Hematopoietic multipotent progenitor cell treated with erythropoietin and hydrocortisone succinate and interleukin-3 and kit ligand, for 6 days (in vitro differentiated cells): ENCODE measurements at regions not wholly inside any gene's neighbourhood (a gene's known extent, or its start where the extent isn't known, plus 50 kb on each side); places are given as distances from the start of the nearest gene placed in this dataset.
A peak's percentile ranks its signal among the peaks of the same experiment; 100 is the strongest.
"Not testable (repeated sequence)": the region's sequence is repeated elsewhere in the genome, so short reads cannot be mapped to it uniquely, and the experiment has no call there.

ENCODE experiments used
- DNase-seq: peaks from one replicate; pipeline ENCODE4 v3.0.0-alpha.2; 2015

DNA sequence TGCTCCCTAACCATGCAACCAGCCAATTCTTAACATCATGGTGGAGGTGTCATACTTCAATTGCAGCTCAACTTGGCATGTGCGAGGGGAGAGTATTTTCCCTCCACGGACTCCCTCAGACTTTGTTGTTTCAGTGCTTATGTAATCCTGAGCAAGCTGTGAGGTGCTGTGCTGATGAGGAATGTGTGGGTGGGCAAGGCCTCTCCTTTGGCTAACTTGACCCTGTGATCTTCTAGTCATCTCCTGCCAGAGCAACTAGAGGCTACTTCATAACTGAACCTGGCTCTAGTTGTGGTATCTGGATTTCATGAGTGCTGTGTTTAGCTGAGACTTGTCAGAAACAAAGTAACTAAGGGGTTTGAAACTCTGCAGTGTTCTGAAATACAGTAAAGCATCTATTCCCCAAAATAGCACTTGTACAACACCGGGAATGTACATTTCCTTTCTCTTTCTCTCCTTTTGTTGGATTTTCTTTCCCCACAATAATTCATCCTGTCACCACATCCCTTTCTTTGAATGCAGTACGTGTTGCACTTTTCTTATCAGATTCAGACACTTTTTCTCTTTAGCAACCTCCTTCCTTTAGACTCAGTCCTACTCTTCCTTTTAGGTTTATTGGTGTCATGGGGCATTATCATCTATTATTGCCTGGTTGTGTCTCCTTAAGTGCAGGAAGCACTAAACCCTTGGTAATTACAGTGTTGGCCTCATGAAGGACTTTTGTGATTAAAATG lies 415.2 kb upstream of the NR3C2 start:
- DNase-seq: no peak

DNA sequence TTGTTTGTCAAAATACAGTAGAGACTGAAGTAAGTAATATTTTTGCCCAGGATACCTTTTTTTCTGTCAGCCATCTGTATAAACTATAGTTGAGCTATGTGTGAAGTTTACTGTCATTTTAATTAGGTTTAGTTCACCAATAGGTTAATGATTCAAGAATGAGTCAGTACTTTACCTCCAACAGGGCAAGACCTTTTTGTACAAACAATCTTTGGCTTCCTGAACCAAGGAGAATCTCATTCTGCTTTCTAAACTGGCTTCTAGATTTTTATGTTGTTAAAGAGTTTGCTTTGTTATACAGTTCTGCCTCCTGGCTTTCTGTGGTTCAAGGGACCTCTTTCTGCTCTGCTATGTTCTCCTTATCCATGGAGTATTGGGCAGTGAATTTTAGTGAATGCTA lies 412.0 kb upstream of the NR3C2 start:
- no peak for DNase-seq

DNA sequence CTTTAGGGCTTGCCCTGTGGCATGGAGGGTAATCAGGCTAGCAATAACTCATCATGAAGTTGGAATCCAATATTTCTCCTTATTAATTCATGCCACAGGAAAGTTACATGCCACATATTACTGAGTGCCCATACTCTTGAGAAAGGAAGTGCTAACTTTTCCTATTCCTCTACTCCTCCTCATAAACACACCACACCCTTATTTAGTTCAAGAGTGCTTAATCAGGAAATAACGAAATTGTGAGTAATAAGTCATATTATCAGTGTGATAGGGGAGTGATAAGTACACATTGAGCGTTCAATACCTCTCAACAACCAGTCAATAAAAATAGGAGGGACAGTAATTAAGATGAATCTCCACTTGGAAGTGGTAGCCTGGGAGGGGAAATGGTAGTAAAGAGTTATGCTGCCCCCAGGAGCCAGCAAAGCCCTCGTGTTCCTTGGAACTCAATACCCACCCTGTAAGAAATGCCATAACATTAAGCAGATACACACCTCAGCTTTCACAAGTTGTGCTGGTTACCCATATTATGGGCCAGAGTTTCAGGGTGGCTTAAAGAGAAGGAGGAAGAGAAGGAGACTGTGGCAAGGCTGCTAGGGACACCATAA lies 410.0 kb upstream of the NR3C2 start:
- DNase-seq: no peak

DNA sequence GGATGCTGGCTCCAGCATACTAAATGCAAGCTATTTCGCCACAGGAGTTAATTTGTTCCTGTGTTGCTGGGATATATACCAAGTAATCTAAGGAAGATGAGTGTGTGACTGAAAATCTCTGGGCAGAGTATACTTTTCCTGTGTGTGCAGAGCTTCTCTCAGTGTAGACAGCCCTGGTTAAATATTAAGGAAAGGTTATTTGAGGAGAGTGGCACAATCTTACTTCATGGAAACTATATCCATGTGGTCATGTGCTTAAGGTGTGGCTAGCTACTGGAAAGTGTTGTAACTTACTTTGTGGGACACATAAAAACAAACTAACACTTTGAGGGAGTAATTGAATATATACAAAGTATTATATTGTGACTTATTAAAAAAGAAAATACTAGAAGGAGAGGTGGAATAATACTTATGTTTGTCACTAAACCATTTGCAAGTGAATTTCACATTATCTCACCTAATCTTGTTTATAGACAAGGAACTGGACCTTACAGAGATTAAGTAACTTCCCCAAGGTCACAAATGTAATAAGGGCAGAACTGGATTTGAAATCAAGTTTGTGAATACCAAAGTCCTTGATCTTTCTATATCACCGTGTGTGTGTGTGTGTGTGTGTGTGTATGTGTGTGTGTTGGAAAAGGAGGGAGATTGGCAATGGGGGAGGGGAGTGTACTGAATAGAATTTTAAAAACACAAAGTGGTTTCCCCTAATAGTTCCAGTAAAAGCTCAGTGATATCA lies 408.2 kb upstream of the NR3C2 start:
- no peak for DNase-seq

DNA sequence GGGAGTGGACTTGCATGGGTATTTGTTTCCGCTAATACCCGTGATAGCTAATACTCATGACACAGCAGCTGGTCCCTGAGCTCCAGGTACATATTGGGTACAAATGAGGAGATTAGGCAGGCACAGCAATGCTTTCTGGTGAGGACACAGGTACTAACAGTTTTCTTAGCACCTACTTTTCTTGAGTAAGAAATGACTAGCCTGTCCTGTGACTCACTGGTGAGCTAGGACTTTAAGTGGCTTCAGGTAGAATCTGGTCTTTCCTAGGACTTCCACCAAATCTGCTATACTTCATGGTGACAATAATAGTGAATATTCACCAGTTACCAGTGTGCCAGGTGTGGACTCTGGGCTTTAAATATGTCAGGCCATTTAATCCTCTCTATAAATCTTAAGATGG lies 407.4 kb upstream of the NR3C2 start:
- no peak for DNase-seq

DNA sequence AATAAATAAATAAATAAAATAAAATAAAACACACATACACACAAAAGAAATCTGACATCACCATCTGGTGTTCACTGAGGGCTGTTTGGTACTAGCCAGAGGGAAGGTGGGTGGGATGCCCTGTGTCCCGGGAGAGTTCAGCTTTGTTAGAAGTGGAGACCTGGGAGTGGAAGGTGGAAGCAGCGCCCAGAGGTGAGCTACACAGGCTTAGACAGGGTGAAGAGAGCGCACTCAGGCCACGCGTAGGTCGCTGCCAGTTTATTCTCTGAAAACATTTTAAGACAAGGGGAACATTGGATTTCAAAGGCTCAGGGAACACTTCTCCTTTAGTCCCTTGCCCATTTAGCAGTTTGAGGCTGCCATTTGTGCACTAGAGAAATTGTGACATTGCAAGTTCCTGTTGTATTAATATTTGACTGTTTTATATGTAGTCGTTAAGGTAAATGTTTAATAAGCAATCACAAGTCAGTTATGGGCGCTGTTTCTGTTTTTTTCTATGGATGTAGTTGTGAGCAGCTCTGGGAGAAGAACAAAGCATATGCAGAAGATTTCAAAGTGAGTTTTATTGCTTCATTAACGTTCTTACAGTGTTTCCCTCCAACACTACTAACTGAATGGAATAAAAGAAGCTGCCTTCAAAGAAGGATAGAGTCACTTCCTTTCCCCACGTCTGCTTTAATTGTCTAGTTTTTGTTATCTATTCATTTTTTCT lies 405.5 kb upstream of the NR3C2 start:
- no peak for DNase-seq

DNA sequence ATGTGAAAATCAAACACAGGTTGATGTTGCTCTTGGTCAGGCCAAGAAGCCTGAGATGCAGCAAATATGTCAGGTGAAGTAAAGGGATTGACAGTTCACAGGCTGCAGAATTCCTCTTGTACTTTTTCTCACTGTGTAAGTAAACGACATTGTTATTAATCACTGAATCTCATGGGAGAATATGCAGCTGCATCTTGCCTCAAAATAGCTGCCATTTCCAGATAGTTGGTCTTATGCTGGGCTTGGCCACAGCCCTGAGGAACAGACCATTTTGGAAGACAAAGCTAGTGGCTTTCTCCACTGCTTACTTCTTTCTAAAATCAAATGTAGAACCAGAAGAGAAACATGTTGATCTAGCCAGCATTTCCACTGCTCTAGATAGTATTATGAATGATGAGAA lies 403.4 kb upstream of the NR3C2 start:
- DNase-seq: no peak

DNA sequence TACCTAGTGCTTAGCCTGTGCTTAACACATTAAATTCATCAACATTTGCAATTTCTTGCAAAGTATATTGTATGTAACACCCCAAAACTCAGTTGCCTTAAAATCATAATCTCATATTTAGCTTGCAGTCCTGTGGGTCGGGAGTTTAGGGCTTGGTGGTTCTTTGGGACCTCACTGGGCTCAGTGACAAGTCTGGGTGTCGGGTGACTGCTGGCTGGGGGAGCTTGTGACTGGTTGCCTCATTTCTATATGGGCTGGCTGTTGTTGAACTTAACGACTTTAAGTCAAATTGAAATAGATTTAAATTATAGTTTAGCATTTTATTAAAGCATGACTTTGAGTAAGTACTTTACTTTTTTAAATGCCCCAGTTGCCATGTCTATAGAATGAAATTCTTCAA lies 401.4 kb upstream of the NR3C2 start:
- DNase-seq: no peak

DNA sequence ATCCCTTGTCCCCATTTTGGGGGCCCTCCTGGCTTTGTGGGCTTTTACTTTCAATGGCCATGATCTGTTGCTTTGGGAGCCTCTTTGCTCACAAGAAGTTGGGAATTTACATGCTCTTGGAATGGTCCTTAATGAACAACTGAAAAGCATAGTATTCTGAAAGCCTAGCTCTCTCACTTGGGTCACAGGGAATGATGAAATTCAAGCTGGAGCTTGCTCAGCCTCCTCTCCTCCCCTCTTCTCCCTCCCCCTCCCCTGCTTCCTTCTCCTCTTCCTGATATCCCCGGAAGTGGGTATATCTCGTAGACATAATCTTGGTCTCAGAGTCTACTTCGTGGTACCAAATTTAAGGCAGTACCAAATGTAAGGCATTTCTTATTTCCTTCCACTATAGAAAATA lies 400.6 kb upstream of the NR3C2 start:
- DNase-seq: no peak

DNA sequence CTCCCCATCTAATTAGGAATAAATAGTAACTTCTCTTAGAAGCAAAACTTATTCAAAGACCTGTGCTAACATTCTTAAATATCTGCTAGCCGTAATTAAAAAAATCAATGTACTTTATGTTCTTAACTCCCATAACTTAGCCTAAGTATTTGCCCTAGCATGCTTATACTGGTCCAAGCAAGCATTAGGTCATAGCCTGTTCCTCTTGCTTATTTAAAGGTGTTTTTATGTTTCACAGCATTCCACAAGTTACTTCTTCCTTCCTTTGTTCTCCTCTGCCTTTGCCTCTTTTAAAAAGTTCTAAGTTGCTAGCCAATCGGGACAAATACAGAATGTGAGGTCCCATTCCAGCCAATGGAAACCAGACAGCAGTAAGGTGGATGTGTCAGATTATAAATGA lies 395.4 kb upstream of the NR3C2 start:
- not testable (repeated sequence) for DNase-seq

DNA sequence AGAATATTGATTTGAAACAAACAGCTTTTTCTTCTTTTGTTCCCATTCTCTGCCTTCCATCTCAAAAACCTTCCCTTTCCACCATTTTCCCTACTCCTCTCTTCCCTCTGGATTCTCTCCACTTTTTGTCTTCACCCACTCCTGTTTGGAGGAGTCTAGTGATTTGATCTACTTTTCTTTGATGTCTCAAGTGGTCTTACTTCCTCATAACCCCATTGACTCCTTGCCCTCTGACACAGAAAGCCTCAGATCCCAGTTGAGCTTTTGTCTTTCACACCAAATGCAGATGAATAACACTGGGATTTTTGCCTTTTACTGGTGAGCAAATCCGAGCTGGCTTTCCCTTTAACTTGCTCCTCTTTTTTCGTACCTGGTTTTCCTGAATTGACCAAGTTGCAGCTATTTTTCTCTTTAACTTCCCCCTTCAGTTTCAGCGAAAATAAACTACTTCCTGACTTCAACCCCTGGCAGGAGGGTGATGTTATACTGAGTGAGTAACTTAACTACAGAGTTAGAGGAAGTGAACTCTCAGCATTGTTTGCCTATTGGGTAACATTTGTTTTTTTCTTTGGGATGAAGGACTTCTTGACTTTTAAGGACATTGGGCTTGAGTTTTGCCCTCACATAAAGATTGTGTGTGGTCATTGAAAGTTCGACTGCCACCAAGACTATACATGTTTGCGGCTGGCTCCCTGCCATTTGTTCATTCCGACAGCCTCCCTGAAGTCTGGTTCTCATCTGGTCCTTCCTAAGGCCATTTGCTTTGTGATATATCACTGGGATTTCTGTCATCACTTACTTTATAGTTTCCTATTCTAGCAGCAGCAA lies 392.8 kb upstream of the NR3C2 start:
- peak; percentile 9 for DNase-seq

DNA sequence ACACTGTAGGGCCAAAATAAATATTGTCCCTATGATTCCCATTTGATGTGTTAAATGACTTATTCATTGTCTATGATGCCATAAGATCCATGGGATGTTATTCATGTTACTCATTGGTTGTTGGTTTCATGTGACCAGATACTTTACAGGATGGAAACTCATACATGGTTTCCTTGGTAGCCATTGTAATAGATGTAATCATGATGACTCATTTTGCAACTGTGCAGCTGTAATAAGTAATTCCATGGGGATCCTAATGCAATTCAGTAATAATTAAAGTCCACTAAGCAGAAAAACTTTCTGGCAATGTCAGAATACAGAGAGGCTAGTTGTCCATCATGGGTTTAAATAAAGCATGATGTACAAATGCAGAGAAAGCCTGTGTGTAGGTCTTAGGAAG lies 389.7 kb upstream of the NR3C2 start:
- no peak for DNase-seq

DNA sequence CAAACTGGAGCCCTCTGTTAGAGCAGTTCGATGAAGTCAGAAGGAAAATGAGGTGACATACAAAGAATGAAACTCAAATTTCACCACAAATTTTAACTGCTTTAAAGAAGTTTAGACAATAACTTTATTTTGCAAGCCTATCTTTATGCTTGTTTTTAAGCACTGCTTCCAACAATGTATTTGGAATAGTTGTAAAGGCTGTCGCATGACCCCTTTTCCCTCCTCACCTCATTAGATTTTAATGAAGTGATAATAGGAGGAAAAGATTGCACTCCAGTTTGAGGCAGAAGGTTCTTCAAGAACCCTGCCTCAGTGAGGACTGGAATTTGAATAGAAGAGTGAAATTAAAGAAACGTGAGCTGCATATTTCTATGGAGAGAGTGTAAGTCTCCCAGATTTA lies 386.1 kb upstream of the NR3C2 start:
- DNase-seq: no peak

DNA sequence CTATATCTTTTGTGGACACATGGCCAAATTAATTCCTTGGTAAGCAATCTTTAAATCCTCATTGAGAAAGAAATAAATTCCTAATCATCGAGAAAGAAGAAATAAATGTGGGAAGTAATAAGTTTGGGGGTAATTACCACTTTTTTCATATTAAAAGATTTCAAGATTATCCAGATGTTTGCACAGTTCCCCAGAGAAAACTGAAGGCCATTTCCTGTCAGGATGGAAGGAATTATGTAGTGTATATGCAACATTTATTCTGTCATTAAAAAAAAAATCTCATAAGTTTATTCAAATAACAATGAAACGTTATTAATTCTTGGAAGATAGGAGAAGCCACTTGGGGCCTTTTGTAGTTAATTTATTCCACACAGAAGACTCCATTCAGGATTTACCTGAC lies 385.6 kb upstream of the NR3C2 start:
- no peak for DNase-seq

DNA sequence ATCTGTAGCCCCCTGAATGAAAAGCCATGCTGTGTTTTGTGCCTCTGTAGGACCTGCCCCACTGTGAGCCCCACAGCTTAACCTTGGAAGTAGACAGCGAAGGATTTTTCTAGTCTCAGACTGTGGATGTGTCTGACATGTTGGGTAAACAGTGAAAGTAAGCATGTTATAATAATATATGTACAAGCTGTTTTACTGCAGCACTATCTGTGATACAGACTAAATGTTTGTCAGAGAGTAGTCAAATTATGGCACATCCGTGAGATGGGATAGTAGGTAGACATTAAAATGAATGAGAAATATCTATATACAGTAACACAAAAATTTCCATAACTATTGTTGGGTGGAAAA lies 381.2 kb upstream of the NR3C2 start:
- DNase-seq: no peak

DNA sequence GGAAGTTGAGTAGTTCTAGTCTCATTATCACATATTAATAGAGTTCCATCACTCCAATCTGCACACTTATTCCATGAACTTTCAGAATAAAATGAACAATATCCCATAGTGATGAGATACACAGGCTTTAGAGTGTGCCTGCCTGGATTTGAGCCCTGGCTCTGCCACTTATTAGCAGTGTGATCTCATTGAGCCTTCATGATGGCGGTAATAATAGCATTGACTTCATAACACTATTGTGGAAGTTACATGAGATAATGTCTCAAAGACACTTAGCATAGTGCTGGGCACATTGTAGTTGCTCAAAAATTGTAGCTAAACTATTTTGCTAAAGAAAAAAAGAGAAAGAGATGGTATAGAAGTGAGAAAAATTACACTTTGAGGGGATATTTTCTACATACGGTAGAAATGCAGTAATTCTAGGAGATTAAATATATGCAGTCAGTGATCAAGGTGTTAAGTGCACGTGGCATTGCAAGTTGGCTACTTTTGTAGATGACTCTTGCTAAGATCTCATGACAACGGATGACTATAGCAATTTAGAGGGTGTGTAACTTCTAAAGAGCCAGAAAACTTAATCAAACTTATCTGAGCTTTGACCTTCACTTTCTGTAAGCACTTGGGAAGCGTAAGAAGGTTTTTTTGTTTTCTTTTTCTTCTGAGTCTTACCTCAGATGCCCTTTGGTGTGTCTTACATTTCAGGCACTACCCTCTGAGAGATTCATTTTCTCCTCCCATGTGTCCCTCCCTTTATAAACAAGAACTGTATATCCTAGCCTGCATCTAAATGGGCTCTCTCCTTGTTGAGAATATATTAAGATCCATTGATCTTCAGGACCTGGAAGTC lies 380.6 kb upstream of the NR3C2 start:
- no peak for DNase-seq

DNA sequence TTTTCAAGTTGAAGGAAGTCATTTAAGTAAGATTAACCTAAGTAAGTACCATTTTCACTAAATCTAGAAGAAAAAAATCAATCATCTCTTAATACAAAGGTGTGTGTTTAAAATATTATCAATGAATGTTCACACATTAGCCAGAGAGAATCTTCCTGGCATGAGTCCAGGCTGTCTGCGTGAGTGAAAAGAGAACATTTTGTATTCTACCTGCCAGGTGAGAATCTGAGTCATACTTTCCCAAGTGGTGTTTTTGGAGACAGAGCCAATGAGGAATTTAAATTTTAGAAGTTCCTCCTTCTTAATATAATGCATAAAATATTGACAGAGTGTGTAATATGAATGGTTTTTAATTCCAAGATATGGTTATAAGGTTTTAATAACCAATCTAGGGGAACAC lies 371.8 kb upstream of the NR3C2 start:
- no peak for DNase-seq

DNA sequence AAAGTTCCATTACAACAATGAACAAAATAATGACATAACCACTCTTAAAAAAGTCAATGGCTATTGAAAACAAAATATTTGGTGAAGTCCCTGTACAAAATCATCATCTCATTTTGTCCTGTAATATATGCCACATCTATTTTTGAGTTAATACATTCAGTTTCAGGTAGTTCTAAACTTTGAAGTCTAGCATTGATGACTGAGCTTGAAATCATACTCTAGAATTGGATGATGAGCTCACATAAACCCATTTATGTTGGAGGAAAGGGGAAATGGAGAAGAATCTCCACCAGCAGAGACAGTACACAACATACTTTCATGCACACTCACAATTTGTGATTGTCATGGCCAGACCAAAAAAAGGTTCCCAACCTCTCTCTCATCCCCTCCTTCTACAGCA lies 371.1 kb upstream of the NR3C2 start:
- DNase-seq: no peak

DNA sequence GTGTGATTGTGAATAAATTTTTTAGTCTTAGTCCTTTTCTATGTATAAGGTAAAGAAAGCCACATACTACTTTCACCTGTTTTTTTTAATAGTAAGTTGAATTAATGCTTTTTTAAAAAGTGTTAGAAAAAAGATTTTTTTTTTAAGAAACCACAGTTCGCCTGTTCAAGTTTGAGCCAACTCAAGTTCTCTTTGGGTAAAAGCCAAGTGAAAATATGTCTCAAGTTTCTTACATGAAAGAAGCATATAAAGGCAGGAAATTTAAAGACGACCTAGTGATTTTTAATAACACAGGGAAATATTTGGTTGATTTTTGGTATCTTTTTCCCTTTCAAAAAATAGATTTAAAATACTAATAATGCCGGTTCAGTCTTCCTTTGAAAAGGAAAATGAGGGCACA lies 369.9 kb upstream of the NR3C2 start:
- no peak for DNase-seq

DNA sequence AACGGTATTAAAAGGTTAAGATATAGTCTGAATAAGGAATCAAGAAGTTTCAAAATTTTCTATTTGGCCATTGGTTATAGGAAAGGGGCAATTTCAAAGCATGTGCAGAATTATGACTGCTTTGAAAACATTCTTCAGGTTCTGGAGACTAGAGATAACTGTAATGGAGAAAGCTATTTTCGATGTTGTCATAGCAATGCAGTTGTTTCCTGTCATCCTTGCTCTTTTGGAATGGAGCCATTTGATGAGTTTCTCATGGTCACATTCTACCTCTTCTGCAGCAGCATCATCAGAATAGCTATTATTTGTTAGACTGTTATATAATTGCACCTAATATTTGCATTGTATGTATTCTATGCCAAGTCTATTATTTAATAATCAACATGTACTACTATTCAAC lies 368.2 kb upstream of the NR3C2 start:
- DNase-seq: no peak

DNA sequence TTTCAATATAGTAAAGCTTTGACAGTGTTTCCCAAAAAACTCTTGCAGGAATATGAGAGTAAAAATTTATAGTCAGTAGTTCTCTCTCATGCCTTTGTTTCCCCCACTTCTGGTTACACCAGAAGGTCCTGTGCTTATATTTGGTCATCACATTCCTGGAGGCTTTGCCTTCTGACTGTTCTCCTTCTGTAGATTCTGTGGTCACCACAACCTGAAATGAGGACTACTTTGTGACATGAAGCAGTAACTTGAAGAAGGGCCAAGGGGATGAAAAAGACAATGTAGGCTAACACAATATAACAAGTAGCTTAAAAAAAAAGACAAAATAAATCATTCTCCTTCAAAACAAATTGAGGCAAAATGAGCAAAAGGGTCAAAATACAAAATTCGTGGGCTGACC lies 366.2 kb upstream of the NR3C2 start:
- DNase-seq: no peak

DNA sequence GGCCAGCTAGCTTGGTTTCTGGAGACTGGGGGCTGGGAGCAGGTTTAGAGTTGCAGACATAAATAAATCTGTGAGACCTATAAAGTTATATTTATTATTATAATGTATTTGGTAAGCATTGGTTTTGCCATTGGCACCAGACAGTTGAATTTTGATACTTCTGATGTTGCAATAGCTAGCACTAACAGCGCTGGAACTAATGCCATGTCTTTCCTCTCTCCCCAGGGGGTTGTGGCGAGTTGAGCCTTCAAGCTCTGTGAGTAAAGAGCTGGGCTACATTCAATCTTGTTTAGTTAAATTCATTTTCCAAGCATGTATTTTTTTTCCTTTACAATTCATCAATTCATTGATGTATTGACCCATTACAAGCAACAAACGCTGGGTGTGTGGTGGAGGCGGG lies 358.7 kb upstream of the NR3C2 start:
- DNase-seq: no peak
